Thyroid gland (tissue), 4 donors: ENCODE measurements at regions not wholly inside any gene's neighbourhood (a gene's known extent, or its start where the extent isn't known, plus 50 kb on each side); places are given as distances from the start of the nearest gene placed in this dataset.

Experiments used
- CTCF ChIP-seq, 6 experiments: fragments of 200-600 bp in 3 of 6; fragments of 450-650 bp in 3 of 6; sonication (generic) in 3 of 6; IDR thresholded peaks; one replicate each; pipeline ENCODE4 v1.5.1; 2016 to 2019; ENCODE audit warnings: antibody characterized with exemption in 6 of 6, mild to moderate bottlenecking in 2 of 6, inconsistent platforms in 1 of 6, moderate library complexity in 1 of 6
- POLR2A ChIP-seq, 2 donors: fragments of 450-650 bp; IDR thresholded peaks; one replicate each; pipeline ENCODE4 v1.6.1; 2017; ENCODE audit warnings: antibody characterized with exemption in 2 of 2, mild to moderate bottlenecking in 2 of 2, moderate library complexity in 1 of 2

- TF ChIP-seq POLR2A (IDR thresholded peaks at IDR 0.05), result no peak
- TF ChIP-seq CTCF (IDR thresholded peaks at IDR 0.05), result no peak
These were observed 63.6 kb upstream of the FLT1 start for GRCh38 chr13:28558567-28558966.
